ENCODE measurements at regions not wholly inside any gene's neighbourhood (a gene's known extent, or its start where the extent isn't known, plus 50 kb on each side); places are given as distances from the start of the nearest gene placed in this dataset.

DNA sequence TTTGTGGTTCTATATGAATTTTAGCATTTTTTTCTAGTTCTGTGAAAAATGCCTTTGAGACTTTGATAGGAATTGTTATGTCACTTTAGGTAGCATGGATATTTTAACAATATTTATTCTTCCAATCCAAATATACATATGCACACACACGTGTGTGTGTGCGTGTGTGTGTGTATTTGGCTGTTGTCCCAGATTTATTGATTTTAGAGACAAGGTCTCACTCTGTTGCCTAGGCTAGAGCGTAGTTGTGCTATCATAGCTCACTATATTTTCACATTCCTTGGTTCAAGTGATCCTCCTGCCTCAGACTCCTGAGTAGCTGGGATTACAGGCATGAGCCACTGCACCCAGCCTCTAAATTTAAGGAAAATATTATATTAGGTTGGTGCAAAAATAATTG is 162.5 kb upstream of the TRIM24 start:
- no peak for TF ChIP-seq SIN3A (IDR thresholded peaks at IDR 0.05; ENCODE audit: borderline replicate concordance, insufficient read depth, low read length)
- no peak for TF ChIP-seq TAF1 (IDR thresholded peaks at IDR 0.05; ENCODE audit: borderline replicate concordance, insufficient read depth, low read length)
